GM12865 (cell line): ENCODE measurements at regions not wholly inside any gene's neighbourhood (a gene's known extent, or its start where the extent isn't known, plus 50 kb on each side); places are given as distances from the start of the nearest gene placed in this dataset.

ENCODE experiments used
- DNase-seq: peaks from one replicate; pipeline ENCODE4 v3.0.0; 2010; ENCODE audit warnings: low read depth
- H3K4me3 ChIP-seq: 2 replicates; pipeline ENCODE4 v1.5.1; 2011; ENCODE audit warnings: mild to moderate bottlenecking, low read depth, low read length, control low read depth
- CTCF ChIP-seq: IDR thresholded peaks from 2 replicates; pipeline ENCODE4 v1.5.1; 2011; ENCODE audit warnings: low read length, control low read depth, low read depth, inconsistent platforms; ENCODE audit not compliant: insufficient read depth; ENCODE audit errors: missing control alignments

DNA sequence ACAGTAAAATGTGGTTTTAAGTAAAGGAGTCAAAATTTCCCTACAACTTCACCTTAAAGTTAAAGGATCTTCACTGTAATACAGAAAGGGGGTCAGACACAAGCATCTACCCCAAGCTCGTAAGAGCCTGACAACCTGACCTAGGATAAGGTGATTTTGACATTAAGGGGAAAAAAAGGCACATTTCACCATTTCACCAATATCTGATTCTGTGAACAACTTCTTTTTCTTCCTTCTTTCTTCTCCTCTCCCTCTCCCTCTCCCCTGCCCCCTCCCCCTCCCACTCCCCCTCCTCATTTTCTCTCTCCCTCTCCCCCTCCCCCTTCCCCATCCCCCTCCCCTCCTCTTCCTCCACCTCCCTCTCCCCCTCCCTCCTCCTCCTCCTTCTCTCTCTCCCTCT is 796.7 kb upstream of the ARGLU1 start:
- H3K4me3 ChIP-seq, result no peak overlapping the region
- TF ChIP-seq CTCF, result no peak
- no peak for DNase-seq

- TF ChIP-seq CTCF, result no peak
- no peak for DNase-seq
- H3K4me3 ChIP-seq, result no peak overlapping the region
Measured at GRCh38 chr13:107361666-107362065, 793.7 kb upstream of the ARGLU1 start.

DNA sequence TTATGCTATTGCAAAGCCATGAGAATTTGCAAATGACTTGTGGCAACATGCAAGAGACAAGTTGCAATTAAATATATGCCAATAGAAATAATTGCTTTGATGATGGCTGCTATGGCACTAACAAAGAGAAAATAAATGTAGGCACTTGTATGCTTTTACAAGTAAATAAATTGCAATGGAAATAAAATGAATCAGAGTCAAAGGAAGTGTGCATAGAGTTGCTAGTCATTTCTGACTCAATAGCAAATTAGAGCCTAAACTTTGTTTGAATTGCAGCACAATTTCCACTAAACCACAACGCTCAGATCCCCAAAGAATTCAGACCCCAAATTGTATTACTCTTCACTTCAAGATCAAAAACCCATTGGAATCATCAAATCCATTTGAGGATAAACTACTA is 792.1 kb upstream of the ARGLU1 start:
- H3K4me3 ChIP-seq, result no peak overlapping the region
- DNase-seq, result no peak
- no peak for TF ChIP-seq CTCF

GRCh38 chr13:107358866-107359265 is 790.9 kb upstream of the ARGLU1 start:
- TF ChIP-seq CTCF, result no peak
- H3K4me3 ChIP-seq, result no peak overlapping the region
- DNase-seq, result no peak

DNA sequence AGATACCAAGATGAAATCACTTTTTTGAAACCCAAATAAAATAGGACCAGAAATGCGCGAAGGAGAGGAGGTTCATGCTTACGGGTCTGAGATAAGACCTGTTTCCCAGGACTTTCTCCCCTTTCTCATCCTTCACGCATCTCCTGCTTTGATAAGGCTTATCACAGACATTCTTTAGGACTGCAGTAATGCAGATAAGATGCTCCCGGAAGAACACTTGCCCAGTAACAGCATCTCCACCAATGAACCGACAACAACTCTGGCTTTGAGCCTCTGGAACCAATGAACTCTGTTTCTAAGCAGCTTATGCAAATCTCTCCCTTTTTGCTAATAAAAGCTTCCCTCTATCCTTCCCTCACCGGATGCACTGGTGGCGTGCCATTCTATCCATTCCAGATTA is 783.4 kb upstream of the ARGLU1 start:
- DNase-seq, result no peak
- TF ChIP-seq CTCF, result no peak
- H3K4me3 ChIP-seq, result no peak overlapping the region

DNA sequence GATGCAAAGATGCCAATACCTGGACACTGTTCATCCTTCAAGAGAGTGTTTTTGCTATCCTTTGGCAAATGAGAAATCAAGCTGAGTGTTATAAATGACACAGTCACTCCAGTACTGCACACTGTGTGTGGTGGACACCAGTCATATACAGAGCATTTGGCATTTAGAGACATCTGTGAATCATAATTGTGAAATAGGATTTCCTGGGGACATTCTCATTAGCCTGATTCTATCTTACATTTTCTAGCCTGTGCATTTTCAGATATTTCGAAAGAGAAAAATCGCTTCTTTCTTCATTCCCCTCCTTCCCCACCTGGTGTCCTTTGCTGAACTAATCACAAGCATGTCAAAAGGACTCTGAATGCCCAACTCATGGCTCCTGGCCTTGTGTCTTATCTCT is 781.0 kb upstream of the ARGLU1 start:
- H3K4me3 ChIP-seq, result no peak overlapping the region
- TF ChIP-seq CTCF, result no peak
- no peak for DNase-seq

DNA sequence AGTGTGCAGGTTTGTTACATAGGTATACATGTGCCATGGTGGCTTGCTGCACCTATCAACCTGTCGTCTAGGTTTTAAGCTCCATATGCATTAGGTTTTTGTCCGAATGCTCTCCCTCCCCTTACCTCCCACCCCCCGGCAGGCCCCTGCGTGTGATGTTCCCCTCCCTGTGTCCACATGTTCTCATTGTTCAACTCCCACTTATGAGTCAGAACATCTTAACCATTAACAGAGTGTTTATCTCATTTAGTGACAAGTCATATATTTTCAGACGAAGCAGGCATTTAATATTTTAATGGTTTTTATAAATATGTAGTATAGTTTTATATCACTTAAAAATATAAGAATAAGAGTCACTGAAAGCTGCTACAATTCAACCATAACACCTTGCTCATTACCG is 780.5 kb upstream of the ARGLU1 start:
- no peak for DNase-seq
- no peak for TF ChIP-seq CTCF
- no peak overlapping the region for H3K4me3 ChIP-seq
